GM23248 (cell line): ENCODE measurements at regions not wholly inside any gene's neighbourhood (a gene's known extent, or its start where the extent isn't known, plus 50 kb on each side); places are given as distances from the start of the nearest gene placed in this dataset.
"Not testable (repeated sequence)": the region's sequence is repeated elsewhere in the genome, so short reads cannot be mapped to it uniquely, and the experiment has no call there.

Experiments used
- EZH2 ChIP-seq: fragments of 200-600 bp; sonication (generic); IDR thresholded peaks from 2 replicates; pipeline ENCODE4 v1.6.1; 2018; ENCODE audit warnings: antibody characterized with exemption, mild to moderate bottlenecking; ENCODE audit not compliant: insufficient read depth, poor library complexity, severe bottlenecking
- EZH2phosphoT487 ChIP-seq: fragments of 200-600 bp; sonication (generic); IDR thresholded peaks from 2 replicates; pipeline ENCODE4 v1.6.1; 2018; ENCODE audit warnings: antibody characterized with exemption, moderate library complexity, mild to moderate bottlenecking, low read depth; ENCODE audit not compliant: insufficient read depth

- TF ChIP-seq EZH2phosphoT487, EZH2: not testable (repeated sequence)
These were observed 250.4 kb downstream of the CWH43 start for GRCh38 chr4:49236474-49236873.
